Transverse colon (tissue), 4 donors: ENCODE measurements at regions not wholly inside any gene's neighbourhood (a gene's known extent, or its start where the extent isn't known, plus 50 kb on each side); places are given as distances from the start of the nearest gene placed in this dataset.

Experiments
- EP300 ChIP-seq: sonication (generic); formaldehyde crosslinking; IDR thresholded peaks from one replicate; pipeline ENCODE4 v1.6.1; 2017; ENCODE audit warnings: antibody characterized with exemption, low read depth
- POLR2A ChIP-seq: fragments of 450-650 bp; IDR thresholded peaks from one replicate; pipeline ENCODE4 v1.6.1; 2016; ENCODE audit warnings: antibody characterized with exemption, mild to moderate bottlenecking, moderate library complexity
- POLR2AphosphoS5 ChIP-seq, 3 donors: sonication (generic); formaldehyde crosslinking; IDR thresholded peaks; one replicate each; pipeline ENCODE4 v1.6.1; 2016; ENCODE audit warnings: antibody characterized with exemption in 3 of 3
- TF ChIP-seq, protein P1 (sequence below), 5 experiments: fragments of 200-600 bp in 3 of 5; fragments of 450-650 bp in 2 of 5; sonication (generic) in 3 of 5; IDR thresholded peaks; 1 replicate in 2 of 5; 2 replicates in 3 of 5; pipeline ENCODE4 v1.5.1; 2016 to 2017; ENCODE audit warnings: antibody characterized with exemption in 5 of 5, inconsistent platforms in 3 of 5, mild to moderate bottlenecking in 2 of 5, moderate library complexity in 1 of 5

DNA sequence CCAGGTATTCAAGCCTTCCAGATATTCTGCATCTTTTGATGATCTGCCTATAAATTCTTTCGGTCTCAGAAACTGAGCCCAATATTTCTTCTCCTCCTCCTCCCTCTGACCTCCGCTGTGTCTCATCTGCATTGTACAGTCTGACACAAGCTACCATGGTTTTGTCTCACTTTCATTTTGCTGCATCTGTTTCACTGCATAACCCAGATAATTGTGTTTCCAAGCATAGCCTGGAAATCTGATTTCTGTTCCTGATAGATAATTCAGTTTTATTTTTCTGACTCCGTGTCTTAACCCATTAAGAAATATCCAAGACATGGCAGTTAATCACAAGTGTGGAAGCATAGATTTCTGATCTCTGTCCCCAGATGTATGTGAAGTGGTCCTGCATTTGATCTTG, 374.2 kb upstream of the SEMA3A start:
- TF ChIP-seq, protein P1, sequence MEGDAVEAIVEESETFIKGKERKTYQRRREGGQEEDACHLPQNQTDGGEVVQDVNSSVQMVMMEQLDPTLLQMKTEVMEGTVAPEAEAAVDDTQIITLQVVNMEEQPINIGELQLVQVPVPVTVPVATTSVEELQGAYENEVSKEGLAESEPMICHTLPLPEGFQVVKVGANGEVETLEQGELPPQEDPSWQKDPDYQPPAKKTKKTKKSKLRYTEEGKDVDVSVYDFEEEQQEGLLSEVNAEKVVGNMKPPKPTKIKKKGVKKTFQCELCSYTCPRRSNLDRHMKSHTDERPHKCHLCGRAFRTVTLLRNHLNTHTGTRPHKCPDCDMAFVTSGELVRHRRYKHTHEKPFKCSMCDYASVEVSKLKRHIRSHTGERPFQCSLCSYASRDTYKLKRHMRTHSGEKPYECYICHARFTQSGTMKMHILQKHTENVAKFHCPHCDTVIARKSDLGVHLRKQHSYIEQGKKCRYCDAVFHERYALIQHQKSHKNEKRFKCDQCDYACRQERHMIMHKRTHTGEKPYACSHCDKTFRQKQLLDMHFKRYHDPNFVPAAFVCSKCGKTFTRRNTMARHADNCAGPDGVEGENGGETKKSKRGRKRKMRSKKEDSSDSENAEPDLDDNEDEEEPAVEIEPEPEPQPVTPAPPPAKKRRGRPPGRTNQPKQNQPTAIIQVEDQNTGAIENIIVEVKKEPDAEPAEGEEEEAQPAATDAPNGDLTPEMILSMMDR (IDR thresholded peaks at IDR 0.05) = no peak
- no peak for TF ChIP-seq POLR2AphosphoS5 (IDR thresholded peaks at IDR 0.05)
- TF ChIP-seq POLR2A = no peak
- TF ChIP-seq EP300 = no peak
